GM12891 (cell line): ENCODE measurements at regions not wholly inside any gene's neighbourhood (a gene's known extent, or its start where the extent isn't known, plus 50 kb on each side); places are given as distances from the start of the nearest gene placed in this dataset.
"Not testable (repeated sequence)": the region's sequence is repeated elsewhere in the genome, so short reads cannot be mapped to it uniquely, and the experiment has no call there.

ENCODE experiments used
- DNase-seq: peaks from one replicate; pipeline ENCODE4 v3.0.0; 2011; ENCODE audit warnings: low spot score; ENCODE audit not compliant: insufficient read length
- FAIRE-seq: peaks from 2 replicates; lab custom pipeline; 2011; peaks lifted over from hg19 to GRCh38; lab: Jason Lieb, UNC
- PAX5 ChIP-seq: IDR thresholded peaks from 2 replicates; pipeline ENCODE4 v1.6.1; 2011; ENCODE audit warnings: low read length, moderate library complexity, mild to moderate bottlenecking; ENCODE audit not compliant: insufficient read depth, severe bottlenecking
- POLR2A ChIP-seq: IDR thresholded peaks from 2 replicates; pipeline ENCODE4 v1.6.1; 2011; ENCODE audit warnings: low read depth, low read length, control low read depth
- POLR2AphosphoS5 ChIP-seq: IDR thresholded peaks from 2 replicates; pipeline ENCODE4 v1.6.1; 2011; ENCODE audit warnings: low read depth, low read length, control low read depth
- POU2F2 ChIP-seq: IDR thresholded peaks from 2 replicates; pipeline ENCODE4 v1.6.1; 2011; ENCODE audit warnings: low read depth, mild to moderate bottlenecking, control low read depth, low read length, moderate library complexity
- SPI1 ChIP-seq: IDR thresholded peaks from 2 replicates; pipeline ENCODE4 v1.6.1; 2011; ENCODE audit warnings: low read depth, low read length, control low read depth
- TAF1 ChIP-seq: IDR thresholded peaks from 2 replicates; pipeline ENCODE4 v1.6.1; 2011; ENCODE audit warnings: low read depth, low read length, control low read depth

DNA sequence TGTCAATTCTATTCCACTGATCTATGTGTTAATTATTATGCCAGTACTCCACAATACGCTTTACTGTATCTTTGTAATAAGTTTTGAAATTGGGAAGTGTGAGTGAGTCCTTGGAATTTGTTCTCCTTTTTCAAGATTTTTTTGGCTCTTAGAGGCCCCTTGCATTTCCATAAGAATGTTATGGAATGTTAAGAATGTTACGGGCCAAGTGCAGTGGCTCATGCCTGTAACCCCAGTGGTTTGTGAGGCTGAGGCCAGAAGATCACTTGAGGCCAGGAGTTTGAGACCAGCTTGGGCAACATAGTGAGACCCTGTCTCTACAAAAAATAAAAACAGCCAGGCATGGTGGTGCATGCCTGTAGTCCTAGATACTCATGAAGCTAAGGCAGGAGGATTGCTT lies 167.6 kb upstream of the CXorf66 start:
- TF ChIP-seq TAF1 = no peak
- no peak for TF ChIP-seq POU2F2
- TF ChIP-seq POLR2AphosphoS5 = no peak
- TF ChIP-seq PAX5 = no peak
- no peak for TF ChIP-seq POLR2A
- TF ChIP-seq SPI1 = no peak
- DNase-seq (no peak), FAIRE-seq (no peak)

DNA sequence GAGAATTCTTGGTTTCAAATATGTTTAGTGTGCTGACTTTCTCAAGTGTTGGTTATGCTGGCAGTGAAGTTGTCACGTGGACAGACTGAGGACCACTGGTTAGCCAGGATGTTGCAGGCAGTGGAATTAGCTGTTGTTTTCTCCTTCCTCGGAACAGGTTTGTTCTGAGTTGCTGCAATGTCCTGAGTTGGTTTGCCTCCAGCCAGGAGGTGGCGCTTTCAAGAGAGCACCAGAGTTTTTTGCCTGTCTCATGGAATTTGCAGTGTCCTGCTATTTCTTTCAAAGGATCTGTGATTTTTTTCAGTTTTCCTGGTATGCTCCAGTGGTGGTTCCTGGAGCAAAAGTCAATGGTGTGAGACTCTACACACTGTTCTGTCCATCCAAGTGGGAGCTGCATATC lies 158.1 kb upstream of the CXorf66 start:
- TF ChIP-seq POU2F2 (no peak), SPI1 (no peak), POLR2A (no peak), POLR2AphosphoS5 (no peak)
- DNase-seq = no peak
- FAIRE-seq = no peak

- not testable (repeated sequence) for FAIRE-seq, DNase-seq
Observed at GRCh38 chrX:140114059-140114458, 148.7 kb upstream of the CXorf66 start.

GRCh38 chrX:140110081-140110650 lies 144.8 kb upstream of the CXorf66 start:
- TF ChIP-seq TAF1 (no peak), POLR2A (no peak), SPI1 (no peak), POU2F2 (no peak), PAX5 (no peak), POLR2AphosphoS5 (no peak)
- no peak for DNase-seq
- FAIRE-seq = no peak

- no peak for FAIRE-seq
- DNase-seq = no peak
- no peak for TF ChIP-seq SPI1
- TF ChIP-seq PAX5 = no peak
- no peak for TF ChIP-seq POLR2AphosphoS5
- TF ChIP-seq POLR2A = no peak
- no peak for TF ChIP-seq TAF1
- no peak for TF ChIP-seq POU2F2
Observed at GRCh38 chrX:140104760-140105159, 139.4 kb upstream of the CXorf66 start.

DNA sequence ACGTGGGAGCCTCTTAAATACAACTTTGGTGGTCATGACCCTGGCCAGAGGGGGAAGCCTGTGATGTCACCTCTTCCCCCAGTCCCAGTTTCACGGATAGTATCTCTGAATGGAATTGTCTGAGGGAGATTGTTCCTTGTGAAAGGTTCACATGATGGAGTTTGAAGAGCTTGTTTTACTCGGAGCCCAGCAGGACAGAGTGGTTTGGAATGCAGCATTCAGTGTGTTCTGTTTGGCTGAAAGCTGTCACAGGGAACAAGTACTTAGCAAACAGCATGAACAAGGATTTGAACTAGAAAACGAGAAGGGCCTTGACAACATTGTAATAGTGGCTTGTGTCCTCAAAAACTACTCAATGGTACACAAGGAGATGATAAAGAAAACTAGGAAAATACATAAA lies 133.9 kb upstream of the CXorf66 start:
- FAIRE-seq = no peak
- no peak for DNase-seq
- TF ChIP-seq POLR2AphosphoS5 (no peak), TAF1 (no peak), SPI1 (no peak), POU2F2 (no peak), PAX5 (no peak), POLR2A (no peak)

GRCh38 chrX:140092121-140092520 lies 126.8 kb upstream of the CXorf66 start:
- DNase-seq = no peak
- TF ChIP-seq POLR2AphosphoS5 (no peak), SPI1 (no peak), POLR2A (no peak), POU2F2 (no peak), TAF1 (no peak), PAX5 (no peak)
- FAIRE-seq = no peak

GRCh38 chrX:140091125-140091886 lies 126.0 kb upstream of the CXorf66 start:
- FAIRE-seq (no peak), DNase-seq (peak; percentile 3)
- TF ChIP-seq TAF1 (no peak), PAX5 (no peak), POLR2A (no peak), POLR2AphosphoS5 (no peak), SPI1 (no peak), POU2F2 (no peak)

GRCh38 chrX:140090800-140091124 lies 125.4 kb upstream of the CXorf66 start:
- TF ChIP-seq TAF1 (no peak), SPI1 (no peak), PAX5 (no peak), POLR2A (no peak), POLR2AphosphoS5 (no peak), POU2F2 (no peak)
- no peak for FAIRE-seq

GRCh38 chrX:140088438-140088837 lies 123.1 kb upstream of the CXorf66 start:
- peak; percentile 59 for FAIRE-seq
- DNase-seq = no peak
- TF ChIP-seq SPI1 (no peak), PAX5 (no peak), POU2F2 (no peak), TAF1 (no peak), POLR2A (no peak), POLR2AphosphoS5 (no peak)

More at GRCh38 chrX:140090800-140091124, 125.4 kb upstream of the CXorf66 start:
- DNase-seq = no peak

GRCh38 chrX:140087875-140088274 lies 122.6 kb upstream of the CXorf66 start:
- no peak for FAIRE-seq
- DNase-seq = no peak
- no peak for TF ChIP-seq SPI1
- no peak for TF ChIP-seq TAF1
- TF ChIP-seq POLR2AphosphoS5 = no peak
- TF ChIP-seq POLR2A = no peak
- TF ChIP-seq POU2F2 = no peak
- no peak for TF ChIP-seq PAX5
